Midbrain (tissue), 1 donor: ENCODE measurements at regions not wholly inside any gene's neighbourhood (a gene's known extent, or its start where the extent isn't known, plus 50 kb on each side); places are given as distances from the start of the nearest gene placed in this dataset.
"Not testable (repeated sequence)": the region's sequence is repeated elsewhere in the genome, so short reads cannot be mapped to it uniquely, and the experiment has no call there.

ENCODE experiments used
- DNase-seq: peaks from one replicate; lab custom pipeline; 2025; lab: John Stamatoyannopoulos, UW

DNA sequence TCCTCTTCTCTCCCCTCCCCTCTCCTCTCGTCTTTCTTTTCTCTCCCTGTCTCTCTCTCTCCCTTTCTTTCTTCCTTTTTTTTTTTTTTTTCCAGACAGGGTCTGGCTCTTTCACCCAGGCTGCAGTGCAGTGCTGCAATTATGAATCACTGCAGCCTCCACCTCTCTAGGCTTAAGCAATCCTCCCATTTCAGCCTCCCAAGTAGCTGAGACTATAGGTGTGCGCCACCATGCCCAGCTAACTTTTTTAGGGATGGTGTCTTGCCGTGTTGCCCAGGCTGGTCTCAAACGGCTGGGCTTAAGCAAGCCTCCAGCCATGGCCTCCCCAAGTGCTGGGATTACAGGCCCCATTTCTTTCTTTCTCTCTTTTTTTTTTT lies 59.9 kb upstream of the NCOA3 start:
- no peak for DNase-seq

DNA sequence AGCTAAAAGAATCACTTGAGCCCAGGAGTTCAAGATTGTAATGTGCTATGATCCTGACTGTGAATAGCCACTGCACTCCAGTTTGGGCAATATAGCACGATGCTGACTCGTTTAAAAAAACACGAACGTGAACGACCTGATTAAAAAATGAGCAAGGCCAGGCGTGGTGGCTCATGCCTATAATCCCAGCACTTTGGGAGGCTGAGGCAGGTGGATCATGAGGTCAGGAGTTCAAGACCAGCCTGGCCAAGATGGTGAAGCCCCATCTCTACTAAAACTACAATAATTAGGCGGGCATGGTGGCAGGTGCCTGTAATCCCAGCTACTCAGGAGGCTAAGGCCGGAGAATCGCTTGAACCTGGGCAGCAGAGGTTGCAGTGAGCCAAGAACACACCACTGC lies 58.6 kb upstream of the NCOA3 start:
- not testable (repeated sequence) for DNase-seq

DNA sequence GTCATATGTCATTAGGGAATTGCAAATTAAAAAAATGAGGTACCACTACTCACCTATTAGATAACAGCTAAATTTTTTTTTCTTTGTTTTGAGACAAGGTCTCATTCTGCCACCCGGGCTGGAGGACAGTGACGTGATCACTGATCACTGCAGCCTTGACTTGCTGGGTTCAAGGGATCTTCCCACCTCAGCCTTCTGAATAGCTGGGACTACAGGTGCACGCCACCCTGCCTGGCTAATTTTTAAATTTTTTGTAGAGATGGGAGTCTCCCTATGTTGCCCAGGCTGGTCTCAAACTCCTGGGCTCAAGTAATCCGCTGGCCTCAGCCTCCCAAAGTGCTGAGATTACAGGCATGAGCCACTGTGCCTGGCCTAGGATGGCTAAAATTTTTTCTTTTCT lies 57.1 kb upstream of the NCOA3 start:
- DNase-seq: no peak

DNA sequence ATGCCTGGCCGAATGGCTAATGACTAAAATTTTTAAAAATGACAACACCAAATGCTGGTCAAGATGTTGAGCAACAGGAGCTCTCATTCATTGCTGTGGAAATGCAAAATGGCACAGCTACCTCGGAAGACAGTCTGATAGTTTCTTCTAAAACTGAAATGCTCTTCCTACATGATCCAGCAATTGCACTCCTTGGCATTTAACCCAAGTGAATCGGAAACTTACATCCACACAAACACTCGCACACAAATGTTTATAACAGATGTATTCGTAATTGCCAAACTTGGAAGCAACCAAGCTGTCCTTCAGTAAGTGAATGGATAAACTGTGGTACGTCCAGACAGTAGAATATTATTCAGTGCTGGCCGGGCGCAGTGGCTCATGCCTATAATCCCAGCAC lies 56.4 kb upstream of the NCOA3 start:
- DNase-seq: no peak

DNA sequence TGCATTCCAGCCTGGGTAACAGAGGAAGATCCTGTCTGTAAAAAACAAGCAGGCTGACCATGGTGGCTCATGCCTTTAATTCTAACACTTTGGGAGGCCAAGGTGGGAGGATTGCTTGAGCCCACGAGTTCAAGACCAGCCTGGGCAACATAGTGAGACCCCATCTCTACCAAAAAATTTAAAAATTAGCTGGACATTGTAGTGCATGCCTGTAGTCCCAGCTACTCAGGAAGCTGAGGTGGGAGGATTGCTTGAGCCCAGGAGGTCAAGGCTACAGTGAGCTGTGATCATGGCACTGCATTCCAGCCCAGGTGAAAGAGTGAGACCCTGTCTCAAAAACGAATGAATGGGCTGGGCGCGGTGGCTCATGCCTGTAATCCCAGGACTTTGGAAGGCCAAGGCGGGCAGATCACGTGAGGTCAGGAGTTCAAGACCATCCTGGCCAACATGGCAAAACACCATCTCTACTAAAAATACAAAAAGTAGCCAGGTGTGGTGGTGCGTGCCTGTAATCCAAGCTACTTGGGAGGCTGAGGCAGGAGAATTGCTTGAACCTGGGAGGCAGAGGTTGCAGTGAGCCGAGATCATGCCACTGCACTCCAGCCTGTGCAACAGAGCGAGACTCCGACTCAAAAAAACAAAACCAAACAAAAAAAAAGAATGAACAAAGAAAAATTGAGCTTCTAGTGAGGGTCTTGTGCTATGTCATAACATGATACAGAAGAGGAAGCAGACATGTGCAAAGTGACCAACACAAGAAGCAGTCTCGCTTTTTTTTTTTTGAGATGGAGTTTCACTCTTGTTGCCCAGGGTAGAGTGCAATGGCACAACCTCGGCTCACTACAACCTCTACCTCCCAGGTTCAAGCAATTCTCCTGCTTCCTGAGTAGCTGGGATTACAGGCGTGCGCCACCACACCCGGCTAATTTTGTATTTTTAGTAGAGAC lies 54.1 kb upstream of the NCOA3 start:
- DNase-seq: not testable (repeated sequence)

DNA sequence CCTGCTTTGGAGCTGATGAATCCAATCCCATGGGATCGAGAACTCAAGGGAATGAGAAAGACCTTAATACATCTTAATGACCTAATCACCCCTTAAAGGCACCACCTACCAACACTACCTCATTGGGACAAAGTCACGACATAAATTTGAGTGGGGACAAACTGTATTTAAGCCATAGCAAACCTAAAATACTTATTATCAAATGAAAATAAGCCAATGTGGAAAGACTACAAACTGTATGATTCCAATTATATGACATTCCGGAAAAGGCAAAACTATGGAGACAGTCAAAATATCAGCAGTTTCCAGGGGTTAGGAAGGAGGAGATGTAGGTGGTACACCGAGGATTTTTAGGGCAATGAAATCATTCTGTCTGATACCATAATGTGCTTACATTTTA lies 53.3 kb upstream of the NCOA3 start:
- DNase-seq: no peak

DNA sequence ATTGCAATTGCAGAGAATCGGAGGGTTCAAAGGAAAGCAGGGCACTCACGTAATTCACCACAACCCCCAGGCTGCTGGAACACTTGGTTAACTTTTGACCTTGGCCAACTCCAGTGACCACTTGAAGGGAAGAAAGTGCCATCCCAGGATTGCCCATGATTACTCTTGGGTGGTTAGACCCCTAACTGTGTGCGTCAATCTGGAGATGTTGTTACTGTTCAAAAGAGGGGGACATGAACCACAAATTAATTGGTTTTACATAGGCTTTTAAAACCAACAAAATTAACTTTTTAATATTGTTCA lies 50.1 kb upstream of the NCOA3 start:
- no peak for DNase-seq
